PC-3 (cell line): ENCODE measurements at regions not wholly inside any gene's neighbourhood (a gene's known extent, or its start where the extent isn't known, plus 50 kb on each side); places are given as distances from the start of the nearest gene placed in this dataset.

ENCODE experiments used
- EZH2 ChIP-seq: fragments of 300-600 bp; sonication (generic); IDR thresholded peaks from one replicate; pipeline ENCODE4 v1.6.1; 2017; ENCODE audit warnings: antibody characterized with exemption, mild to moderate bottlenecking, low read length; ENCODE audit not compliant: unreplicated experiment
- TF ChIP-seq, protein P1 (sequence below): fragments of 300-600 bp; sonication (generic); conservative IDR thresholded peaks from 2 replicates; pipeline ENCODE4 v1.5.1; 2017; ENCODE audit warnings: antibody characterized with exemption, low read depth, mild to moderate bottlenecking, low read length

DNA sequence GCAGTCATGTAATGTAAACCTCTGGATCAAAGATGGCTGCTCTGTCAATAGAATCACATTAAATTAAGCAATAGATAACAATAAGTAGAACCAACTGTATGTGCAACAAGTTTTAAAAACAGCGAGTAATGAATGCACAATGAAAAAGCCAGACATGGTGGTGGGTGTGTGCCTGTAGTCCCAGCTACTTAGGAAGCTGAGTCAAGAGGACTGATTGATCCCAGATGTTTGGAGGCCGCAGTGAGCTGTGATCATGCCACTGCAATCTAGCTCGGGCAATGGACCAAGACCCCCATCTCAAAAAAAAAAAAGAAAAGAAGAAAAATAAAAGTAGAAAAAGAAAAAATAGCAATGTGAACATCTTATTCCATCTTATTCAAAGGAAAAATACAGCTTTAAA, 558.7 kb upstream of the MMS22L start:
- TF ChIP-seq EZH2: no peak
- TF ChIP-seq, protein P1, sequence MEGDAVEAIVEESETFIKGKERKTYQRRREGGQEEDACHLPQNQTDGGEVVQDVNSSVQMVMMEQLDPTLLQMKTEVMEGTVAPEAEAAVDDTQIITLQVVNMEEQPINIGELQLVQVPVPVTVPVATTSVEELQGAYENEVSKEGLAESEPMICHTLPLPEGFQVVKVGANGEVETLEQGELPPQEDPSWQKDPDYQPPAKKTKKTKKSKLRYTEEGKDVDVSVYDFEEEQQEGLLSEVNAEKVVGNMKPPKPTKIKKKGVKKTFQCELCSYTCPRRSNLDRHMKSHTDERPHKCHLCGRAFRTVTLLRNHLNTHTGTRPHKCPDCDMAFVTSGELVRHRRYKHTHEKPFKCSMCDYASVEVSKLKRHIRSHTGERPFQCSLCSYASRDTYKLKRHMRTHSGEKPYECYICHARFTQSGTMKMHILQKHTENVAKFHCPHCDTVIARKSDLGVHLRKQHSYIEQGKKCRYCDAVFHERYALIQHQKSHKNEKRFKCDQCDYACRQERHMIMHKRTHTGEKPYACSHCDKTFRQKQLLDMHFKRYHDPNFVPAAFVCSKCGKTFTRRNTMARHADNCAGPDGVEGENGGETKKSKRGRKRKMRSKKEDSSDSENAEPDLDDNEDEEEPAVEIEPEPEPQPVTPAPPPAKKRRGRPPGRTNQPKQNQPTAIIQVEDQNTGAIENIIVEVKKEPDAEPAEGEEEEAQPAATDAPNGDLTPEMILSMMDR: no peak
